BE2C (cell line): ENCODE measurements at regions not wholly inside any gene's neighbourhood (a gene's known extent, or its start where the extent isn't known, plus 50 kb on each side); places are given as distances from the start of the nearest gene placed in this dataset.

ENCODE experiments used
- DNase-seq: peaks from one replicate; pipeline ENCODE4 v3.0.0-alpha.2; 2020
- H3K27me3 ChIP-seq: fragments of 250-450 bp; sonication (Bioruptor Pico); 2 replicates; pipeline ENCODE4 v1.5.1; 2020; ENCODE audit warnings: mild to moderate bottlenecking
- H3K36me3 ChIP-seq: fragments of 250-450 bp; sonication (Bioruptor Pico); 2 replicates; pipeline ENCODE4 v1.5.1; 2020; ENCODE audit warnings: mild to moderate bottlenecking
- H3K4me1 ChIP-seq: fragments of 250-450 bp; sonication (Bioruptor Pico); 2 replicates; pipeline ENCODE4 v1.5.1; 2020
- H3K4me3 ChIP-seq: 2 replicates; pipeline ENCODE4 v1.5.1; 2011; ENCODE audit warnings: low read depth, low read length
- H3K9me3 ChIP-seq: fragments of 250-450 bp; sonication (Bioruptor Pico); 2 replicates; pipeline ENCODE4 v1.5.1; 2020
- TF ChIP-seq, protein P1 (sequence below): IDR thresholded peaks from 2 replicates; pipeline ENCODE4 v1.5.1; 2012; ENCODE audit warnings: mild to moderate bottlenecking, low read depth, low read length

DNA sequence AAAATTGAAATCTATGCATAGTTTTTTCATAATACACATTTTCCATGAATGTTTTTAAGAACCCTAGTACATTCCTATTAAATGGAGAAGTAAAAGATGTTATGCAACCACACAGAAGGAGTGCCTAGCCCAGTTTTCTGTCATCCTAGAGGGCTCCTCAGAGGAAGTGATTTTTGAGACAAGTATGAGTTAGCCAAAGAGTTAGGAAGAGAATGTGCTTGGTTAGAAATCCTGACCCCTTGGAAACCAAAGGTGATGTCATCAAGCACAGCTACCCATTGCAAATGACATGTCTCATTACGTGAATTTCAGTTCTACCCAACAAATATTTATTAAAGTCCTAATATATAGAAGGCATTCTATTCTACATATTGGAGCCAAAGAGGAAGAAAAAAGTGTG, 88.9 kb upstream of the TNFSF4 start:
- no peak overlapping the region for H3K4me3 ChIP-seq
- DNase-seq, result no peak
- TF ChIP-seq, protein P1, sequence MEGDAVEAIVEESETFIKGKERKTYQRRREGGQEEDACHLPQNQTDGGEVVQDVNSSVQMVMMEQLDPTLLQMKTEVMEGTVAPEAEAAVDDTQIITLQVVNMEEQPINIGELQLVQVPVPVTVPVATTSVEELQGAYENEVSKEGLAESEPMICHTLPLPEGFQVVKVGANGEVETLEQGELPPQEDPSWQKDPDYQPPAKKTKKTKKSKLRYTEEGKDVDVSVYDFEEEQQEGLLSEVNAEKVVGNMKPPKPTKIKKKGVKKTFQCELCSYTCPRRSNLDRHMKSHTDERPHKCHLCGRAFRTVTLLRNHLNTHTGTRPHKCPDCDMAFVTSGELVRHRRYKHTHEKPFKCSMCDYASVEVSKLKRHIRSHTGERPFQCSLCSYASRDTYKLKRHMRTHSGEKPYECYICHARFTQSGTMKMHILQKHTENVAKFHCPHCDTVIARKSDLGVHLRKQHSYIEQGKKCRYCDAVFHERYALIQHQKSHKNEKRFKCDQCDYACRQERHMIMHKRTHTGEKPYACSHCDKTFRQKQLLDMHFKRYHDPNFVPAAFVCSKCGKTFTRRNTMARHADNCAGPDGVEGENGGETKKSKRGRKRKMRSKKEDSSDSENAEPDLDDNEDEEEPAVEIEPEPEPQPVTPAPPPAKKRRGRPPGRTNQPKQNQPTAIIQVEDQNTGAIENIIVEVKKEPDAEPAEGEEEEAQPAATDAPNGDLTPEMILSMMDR, result no peak
- no peaks in the 10 kb centered on the region for H3K36me3 ChIP-seq
- no peaks in the 10 kb centered on the region for H3K9me3 ChIP-seq
- no peaks in the 10 kb centered on the region for H3K27me3 ChIP-seq
- H3K4me1 ChIP-seq, result no peaks in the 10 kb centered on the region

DNA sequence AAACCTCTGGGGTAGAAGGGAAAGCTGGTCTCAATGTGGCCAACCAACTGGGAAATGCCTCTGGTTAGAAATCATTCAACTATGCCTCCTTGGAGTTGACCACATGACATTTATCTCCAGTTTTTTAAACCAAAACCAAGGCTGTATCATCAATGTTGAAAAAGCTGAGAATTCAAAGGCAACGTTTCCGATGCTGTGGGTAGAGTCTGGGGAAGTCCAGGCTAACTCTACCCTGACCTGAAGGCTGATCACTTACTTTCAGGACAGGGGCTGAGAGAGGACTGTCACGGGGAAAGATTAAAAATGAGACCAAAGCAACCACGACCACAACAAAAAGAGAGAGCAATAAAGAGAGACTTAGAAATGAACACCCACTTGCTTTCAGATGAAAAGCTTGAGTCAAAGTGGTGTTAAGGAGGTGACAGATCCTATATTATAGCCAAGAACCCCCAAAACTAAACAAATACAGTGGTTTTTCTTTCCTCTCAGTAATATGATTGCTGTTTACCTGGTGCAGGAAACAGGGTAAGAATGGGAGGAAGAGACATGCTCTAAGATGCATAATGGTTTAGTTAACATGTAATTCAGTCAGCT, 90.8 kb upstream of the TNFSF4 start:
- Histone ChIP-seq H3K4me3 (no peak overlapping the region), H3K36me3 (no peaks in the 10 kb centered on the region), H3K4me1 (no peaks in the 10 kb centered on the region), H3K27me3 (no peaks in the 10 kb centered on the region), H3K9me3 (no peaks in the 10 kb centered on the region)
- DNase-seq, result no peak
- TF ChIP-seq, protein P1, result no peak

DNA sequence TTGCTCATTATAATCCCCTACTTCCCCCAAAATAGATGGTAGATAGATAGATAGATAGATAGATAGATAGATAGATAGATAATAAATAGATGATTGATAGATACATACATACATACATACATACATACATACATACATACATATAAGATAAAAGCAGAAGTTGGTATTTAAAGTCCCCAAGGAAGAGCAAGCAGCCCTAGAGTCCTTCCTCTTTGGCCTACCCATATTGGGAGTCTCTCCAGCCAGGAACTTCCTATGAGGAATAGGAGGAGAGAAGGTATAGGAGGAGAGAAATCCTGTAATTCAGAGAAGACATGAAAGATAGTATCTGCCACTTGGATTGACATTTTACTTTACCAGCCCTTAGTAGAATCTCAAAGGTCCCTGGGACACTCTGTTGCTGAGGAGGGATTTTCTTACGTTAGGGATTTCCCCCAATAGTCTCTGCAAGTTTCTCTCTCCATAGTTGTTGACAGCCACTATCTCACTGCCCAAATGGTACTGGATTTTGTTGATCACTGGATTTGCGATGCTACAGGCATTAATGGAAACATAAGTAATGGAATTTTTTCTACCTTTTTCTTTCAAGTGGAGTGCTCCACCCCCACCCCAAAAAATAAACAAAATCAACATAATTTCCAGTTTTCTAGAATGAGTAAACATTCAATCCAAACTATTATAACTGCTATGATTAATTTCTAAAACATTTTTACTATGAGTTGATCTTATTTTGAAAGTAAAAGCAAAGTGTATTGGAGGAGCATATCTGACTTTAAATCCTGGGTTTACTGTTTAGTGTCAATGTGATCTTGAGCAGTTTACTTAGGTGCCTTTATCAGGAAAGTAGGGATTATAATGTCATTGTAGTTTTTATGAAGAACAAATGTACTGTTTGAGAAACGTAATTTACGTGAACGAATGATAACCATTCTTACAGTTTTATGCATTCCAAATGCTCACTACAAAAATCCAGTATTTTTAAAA, 93.2 kb upstream of the TNFSF4 start:
- Histone ChIP-seq H3K36me3 (no peaks in the 10 kb centered on the region), H3K4me3 (no peak overlapping the region), H3K9me3 (no peaks in the 10 kb centered on the region), H3K4me1 (no peaks in the 10 kb centered on the region), H3K27me3 (no peaks in the 10 kb centered on the region)
- no peak for DNase-seq
- TF ChIP-seq, protein P1, result no peak

DNA sequence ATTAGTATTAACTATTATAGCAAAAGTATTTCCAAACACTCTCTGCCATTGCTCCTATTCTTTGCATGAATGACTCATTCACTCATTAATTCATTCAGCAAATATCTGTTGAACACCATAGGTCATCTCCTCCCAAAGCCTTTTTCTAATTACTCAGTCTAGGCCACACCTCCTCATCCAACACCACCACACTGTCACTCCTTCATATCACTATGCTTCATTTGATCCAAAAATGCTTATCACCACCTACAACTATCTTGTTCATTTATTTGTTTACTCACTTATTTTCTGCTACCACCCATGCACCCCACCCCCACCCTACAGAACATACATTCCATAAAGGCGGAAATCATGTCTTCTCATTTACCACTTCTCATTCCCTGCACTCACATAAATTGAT, 94.4 kb upstream of the TNFSF4 start:
- Histone ChIP-seq H3K9me3 (no peaks in the 10 kb centered on the region), H3K4me3 (no peak overlapping the region), H3K36me3 (no peaks in the 10 kb centered on the region), H3K4me1 (no peaks in the 10 kb centered on the region), H3K27me3 (no peaks in the 10 kb centered on the region)
- TF ChIP-seq, protein P1, result no peak
- DNase-seq, result no peak

DNA sequence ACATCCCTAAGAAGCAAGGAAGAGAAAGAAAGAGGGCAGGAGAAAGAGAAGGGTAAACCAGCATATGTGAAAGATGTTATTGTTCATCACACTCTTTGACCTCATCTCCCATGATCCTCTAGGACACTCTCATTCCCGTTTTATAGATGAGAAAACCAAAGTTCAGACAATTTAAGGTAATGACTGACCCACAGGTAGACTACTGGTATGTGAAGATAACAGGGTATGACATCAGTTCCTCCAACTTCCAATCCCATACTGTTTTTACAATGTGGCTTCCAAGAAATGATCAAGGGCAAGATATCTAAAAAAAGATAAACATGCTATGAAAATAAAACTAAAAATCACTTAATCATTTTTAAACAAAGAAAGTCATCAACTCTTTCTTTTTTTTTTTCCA, 95.2 kb upstream of the TNFSF4 start:
- no peaks in the 10 kb centered on the region for H3K27me3 ChIP-seq
- no peak overlapping the region for H3K4me3 ChIP-seq
- H3K4me1 ChIP-seq, result no peaks in the 10 kb centered on the region
- DNase-seq, result no peak
- H3K36me3 ChIP-seq, result no peaks in the 10 kb centered on the region
- no peaks in the 10 kb centered on the region for H3K9me3 ChIP-seq
- TF ChIP-seq, protein P1, result no peak
